NCI-H69 (cell line): ENCODE measurements at regions not wholly inside any gene's neighbourhood (a gene's known extent, or its start where the extent isn't known, plus 50 kb on each side); places are given as distances from the start of the nearest gene placed in this dataset.

Experiments used
- DNase-seq: peaks from one replicate; lab custom pipeline; 2025; lab: John Stamatoyannopoulos, UW

DNA sequence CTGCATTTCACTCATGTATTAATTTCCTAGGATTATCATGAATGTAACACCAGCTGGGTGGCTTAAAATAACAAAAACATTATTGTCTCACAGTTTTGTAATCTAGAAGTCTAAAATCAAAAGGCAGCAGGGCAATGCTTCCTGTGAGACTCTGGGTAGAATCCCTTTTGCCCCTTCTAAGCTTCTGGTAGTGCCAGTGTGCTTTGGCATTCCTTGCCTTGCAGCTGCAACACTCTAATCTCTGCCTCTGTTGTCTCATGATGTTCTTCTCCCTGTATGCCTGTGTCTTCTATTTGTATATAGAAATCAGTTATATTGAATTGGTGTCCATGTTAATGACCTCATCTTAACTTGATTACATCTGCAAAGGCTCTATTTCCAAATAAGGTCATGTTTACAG is 1117.3 kb downstream of the PCDH18 start:
- no peak for DNase-seq

DNA sequence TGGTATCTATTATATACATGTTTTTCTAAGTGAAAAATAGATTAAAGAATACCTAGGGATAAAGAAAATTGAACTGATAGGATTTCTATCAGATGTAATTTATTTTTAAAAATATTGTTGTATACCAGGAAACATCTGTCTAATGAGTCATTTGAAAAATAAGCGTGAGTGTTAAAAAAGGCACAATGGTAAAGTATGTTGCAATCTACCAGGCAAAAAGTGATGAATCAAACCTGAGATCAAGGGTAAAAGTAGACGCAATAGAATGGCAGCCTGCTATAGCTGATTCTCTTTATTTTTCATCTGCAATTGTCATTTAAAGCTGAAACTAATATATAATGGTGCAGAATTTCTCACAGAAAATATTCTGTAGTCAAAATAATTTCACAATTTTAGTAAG is 1119.6 kb downstream of the PCDH18 start:
- DNase-seq = no peak

DNA sequence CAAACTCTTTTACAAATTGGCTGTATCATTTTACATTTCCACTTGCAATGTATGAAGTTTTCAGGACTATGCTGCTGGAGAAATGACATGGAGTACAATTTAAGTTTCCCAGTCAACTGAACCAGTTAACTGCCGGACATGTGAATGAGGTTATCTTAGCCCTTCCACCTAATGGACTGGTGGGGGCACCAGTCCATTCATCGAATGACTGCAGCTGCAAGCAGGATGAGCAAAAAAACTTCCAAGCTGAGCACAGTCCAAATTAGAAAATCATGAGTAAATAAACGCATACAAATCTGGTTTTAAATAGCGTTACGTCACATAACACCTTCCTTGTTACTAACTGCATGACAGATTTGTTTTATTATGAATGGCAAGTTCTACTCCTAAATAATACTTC is 1131.5 kb downstream of the PCDH18 start:
- peak; percentile 11 for DNase-seq

DNA sequence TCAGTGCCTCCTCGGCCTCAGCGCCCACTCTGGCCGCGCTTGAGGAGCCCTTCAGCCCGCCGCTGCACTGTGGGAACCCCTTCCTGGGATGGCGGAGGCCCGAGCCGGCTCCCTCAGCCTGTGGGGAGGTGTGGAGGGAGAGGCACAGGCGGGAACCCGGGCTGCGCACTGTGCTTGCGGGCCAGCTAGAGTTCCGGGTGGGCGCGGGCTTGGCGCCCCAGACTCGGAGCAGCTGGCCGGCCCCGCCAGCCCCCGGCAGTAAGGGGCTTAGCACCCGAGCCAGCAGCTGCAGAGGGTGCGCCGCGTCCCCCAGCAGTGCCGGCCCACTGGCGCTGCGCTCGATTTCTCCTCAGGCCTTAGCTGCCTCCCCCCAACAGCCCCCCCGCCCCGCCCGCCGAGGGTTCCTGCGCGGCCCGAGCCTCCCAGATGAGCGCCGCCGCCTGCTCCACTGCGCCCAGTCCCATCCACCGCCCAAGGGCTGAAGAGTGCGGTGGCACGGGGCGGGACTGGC is 1137.0 kb downstream of the PCDH18 start:
- no peak for DNase-seq

DNA sequence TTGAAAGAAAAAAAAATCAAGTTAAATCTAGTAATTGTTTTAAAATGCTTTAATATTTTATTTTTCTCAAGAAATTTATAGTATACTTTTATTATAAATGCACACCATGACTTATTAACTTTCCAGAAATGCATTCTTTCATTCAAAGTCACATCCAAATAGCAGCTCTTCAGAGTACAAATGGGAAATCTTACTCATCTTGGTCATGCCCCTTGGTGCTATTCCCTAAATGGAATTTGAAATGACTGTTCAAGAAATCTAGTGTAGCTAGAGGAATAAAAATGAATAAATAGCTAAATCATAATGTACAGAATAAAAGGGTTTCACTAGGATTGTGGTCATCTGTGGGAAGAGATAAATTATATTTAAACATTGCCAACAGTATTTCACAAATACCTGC is 1139.7 kb downstream of the PCDH18 start:
- DNase-seq = no peak

DNA sequence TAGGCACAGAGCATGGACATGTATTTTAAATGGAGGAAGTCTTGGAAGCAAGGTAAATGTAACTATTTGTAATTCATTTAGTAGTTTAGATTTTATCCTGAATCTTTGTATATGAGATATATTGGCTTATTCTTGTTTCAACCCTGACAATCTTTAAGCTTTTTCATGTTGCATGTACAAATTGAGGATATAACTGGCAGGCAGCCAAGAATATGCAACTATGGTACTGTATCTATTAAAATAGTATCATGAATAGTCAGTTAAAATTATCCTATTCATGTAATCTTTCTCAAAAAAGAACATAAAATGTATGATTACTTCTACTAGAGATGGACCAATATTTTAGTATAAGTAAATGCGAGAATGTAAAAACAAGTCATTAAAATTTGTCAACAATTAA is 1141.5 kb downstream of the PCDH18 start:
- DNase-seq = peak; percentile 7

DNA sequence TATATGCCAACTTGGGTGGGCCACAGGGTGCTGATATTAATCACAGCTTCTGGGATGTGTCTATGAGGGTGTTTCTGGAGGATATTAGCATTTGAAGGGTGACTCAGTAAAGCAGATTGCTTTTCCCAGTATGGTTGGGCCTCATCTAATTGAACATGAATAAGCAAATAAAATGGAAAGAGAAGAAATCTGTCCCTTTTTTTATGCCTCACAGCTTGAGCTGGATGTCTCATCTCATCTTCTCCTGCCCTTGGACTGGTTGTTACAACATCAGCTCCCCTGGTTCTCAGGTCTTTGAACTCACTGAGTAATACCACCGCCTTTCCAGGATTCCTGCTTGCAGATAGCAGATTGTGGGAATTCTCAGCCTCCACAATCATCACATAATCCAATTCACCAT is 1149.2 kb downstream of the PCDH18 start:
- peak; percentile 5 for DNase-seq

DNA sequence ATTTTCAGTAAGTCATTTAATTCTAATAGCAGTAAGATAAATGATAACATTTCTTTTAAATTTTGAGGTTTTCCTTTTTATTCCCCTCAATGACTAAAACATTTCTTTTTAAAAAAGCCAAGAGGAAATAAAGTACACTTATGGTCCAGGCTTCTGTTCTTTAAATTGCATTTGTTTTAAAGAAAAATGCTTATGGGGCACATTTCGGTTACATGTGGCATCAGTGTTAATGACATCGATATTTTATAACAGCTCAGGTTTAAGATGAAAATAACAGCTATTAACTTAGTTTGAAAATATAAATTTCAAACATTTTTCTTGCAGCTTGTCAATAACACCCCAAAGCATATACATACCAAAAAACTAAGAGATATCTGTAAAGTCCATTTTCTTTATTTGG is 1161.1 kb downstream of the PCDH18 start:
- no peak for DNase-seq

DNA sequence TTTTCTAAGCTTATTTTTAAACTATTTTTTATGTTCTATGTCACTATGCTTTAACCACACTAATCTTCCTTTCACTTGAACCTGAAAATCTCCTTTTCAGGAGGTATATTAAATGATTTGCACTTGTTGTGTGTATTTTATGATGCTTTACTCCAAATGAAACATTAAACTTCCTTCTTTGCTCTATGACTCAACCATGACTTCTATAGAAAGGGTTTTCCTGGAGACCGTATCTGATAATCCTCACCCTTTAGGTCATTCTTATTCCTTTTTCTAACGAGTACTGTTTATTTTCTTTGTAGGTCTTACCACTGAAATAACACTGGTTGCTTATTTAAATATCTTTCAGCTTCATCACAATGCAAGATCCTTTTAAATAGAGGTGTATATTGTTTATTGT is 1163.2 kb downstream of the PCDH18 start:
- peak; percentile 4 for DNase-seq

DNA sequence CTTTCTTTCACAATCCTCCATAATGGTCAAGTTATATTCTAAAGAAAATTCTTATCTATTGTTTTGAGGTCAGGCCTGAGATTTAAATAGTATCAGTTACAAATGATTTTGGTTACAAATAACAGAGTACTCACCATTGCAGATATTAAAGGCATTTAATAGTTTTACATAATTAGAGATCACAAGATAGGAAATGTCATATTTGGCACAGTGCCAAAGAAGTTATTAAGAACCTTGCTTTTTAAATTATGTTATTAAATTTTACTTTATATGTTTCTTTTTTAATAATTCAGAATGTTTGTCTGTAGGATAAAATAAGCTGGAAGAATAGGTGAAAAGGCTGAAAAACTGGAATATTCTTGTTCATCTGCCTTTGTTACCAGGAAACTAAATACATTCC is 1174.7 kb downstream of the PCDH18 start:
- DNase-seq = no peak

DNA sequence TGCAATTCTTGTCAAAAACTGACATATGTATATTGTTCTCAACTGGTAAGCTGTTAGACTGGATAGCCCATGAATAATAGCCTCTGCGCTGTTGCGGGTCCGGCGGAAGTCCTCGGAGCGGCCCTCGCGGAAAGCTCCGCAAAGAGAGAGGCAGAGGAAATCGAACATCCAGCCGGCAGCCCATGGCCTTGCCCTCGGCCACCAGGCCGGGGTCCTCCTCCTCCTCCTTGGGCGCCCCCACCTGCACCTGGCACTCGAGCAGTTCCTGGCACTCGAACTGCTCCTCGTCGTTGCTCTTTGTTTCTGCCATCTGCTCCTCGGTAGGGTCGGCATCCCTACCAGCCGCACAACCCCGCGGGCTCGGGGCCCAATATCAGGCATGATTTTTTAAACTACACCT is 1176.3 kb downstream of the PCDH18 start:
- DNase-seq = no peak

DNA sequence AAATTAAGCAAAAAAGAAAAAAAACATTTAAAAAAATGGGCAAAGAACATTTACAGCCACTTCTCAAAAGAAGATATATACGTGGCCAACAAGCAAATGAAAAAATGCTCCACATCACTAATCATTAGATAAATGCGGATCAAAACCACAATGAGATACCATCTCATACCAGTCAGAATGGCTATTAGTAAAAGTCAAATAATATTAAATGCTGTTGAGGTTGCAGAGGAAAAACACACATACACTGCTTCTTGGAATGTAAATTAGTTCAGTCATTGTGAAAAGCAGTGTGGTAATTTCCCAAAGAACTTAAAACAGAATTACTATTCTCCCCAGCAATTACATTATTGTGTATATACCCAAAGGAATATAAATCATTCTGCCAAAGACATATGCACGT is 1189.0 kb downstream of the PCDH18 start:
- no peak for DNase-seq

DNA sequence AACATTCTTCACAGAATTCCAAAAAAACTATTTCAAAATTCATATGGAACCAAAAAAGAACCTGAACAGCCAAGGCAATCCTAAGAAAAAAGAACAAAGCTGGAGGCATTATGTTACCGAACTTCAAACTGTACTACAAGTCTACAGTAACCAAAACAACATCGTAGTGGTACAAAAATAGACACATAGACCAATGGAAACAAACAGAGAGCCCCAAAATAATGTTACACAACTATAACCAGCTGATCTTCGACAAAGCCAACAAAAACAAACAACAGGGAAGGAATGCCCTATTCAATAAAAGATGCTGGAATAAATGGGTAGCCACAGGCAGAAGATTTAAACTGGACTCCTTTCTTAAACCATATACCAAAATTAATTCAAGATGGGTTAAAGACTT is 1189.6 kb downstream of the PCDH18 start:
- DNase-seq = no peak

DNA sequence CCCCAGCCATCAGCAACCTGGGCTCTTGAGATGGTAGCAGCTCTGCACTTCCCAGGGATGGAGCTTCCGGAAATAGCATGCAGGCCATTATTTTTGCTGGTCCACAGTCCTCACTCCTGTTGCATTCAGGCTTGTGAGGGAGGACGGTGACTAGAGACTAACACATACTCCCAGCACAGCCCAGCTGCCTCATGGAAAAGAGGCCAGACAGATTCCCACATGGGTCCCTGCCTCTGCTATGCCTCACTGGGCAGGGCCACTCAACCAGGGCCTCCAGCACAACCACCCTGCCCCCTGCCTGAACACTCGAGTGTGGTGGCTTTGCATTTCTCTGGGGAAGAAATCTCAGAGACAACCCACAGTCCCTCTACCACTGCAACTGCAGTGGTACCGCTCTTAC is 1195.1 kb downstream of the PCDH18 start:
- DNase-seq = no peak

DNA sequence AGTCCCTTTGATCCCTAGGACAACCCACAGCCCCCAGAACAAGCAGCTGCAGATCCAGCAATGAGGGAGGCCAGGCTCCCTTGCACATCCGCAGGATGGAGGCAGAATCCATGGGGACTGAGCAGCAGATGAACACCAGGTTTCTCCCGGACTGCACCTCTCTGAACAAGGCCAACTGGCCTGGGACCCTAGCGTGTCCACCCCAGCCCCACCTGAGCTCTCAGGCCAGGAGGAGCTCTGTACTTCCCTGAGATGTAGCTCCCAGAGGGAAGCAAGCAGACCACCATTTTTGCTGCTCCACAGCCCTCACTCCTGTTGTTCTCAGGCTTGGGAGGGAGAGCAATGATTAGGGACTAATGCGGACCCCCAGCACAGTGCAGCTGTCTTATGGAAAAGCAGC is 1195.8 kb downstream of the PCDH18 start:
- no peak for DNase-seq

DNA sequence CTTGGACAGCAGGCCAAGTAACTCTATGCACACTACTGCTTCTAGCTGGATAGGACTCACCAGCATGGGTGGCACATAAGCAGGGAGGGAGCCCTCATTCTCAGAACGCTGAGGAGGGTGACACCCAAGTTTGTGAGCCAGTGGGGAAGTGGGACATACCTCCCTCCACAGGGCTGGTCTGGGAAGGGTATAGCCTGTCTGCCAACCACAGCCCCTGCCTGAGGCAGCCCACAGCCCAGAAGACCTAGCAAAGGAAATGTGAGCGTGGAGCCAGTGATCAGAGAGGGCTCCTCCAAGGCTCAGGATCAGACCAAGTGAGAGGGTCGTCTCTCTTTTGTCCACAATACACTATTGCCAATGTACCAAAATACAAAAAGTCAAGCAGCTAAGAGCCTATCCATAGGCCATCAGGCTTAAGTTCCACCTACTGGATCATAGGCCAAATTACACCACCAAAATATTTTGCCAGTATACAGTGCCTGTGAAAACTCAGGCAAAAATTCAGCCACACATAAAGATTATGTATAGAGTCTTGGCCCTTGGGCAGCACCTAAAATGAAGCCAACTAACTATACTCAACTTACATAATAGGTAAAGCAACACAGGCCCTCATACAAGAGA is 1203.1 kb downstream of the PCDH18 start:
- DNase-seq = peak; percentile 6

DNA sequence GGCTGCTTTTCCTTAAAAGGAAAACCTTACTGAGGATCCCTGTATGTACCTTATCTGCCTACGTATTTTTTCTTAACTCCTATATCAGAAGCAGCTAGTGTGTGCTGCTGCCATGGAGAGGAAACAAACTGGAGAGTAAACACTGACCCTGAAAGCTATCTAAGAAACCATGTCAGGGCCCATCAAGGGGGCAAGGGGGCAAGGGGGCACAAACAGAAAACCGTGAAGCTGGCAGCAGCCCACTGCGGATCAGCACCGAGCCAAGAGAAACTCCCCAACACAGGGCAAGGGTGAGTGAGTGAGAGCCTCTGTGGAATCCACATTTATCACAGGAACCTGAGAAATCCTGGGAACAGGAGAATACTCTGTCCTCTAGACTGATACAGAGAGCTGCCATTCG is 1204.2 kb downstream of the PCDH18 start:
- no peak for DNase-seq

DNA sequence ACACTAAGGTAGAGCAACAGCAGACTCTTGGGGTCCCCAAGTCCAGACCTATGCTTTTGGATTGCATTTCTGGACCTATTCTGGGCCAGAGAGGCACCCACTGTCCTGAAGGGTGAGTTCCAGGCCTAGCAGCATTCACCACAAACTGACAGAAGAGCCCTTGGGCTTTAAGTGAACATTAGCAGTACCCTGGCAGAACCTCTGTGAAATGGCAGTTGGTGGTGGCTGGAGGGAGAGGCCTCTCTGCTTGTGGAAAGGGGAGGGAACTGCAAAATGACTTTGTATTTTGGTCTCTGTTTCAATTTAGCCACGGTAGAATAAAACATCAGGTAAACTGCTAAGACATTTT is 1211.9 kb downstream of the PCDH18 start:
- DNase-seq = no peak

DNA sequence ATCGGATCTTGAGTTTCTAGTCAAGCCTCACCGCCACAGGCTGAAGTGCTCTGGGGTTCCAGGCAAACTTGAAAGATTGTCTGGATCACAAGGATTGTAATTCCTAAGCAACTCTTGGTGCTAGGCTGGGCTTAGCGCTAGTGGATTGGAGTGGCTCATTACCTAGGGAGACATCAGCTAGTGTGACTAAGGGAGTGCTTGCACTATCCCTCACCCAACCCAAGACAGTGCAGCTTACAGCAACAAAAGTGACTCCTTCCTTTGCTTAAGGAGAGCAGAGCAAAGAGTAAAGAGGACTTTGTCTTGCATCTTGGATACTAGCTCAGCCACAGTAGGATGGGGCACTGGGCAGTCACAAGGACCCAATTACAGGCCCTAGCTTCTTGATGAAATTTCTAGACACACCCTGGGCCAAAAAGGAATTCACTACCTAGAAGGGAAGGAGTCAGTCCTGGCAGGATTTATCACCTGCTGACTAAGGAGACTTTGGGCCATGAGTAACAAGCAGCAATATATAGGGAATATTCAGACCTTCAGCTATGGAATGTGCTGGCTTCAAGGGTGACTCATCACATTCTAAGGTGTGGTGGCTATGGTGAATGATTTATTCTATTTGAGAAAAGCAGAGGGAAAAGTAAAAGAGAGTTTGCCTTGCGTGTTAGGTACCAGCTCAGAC is 1212.4 kb downstream of the PCDH18 start:
- no peak for DNase-seq

DNA sequence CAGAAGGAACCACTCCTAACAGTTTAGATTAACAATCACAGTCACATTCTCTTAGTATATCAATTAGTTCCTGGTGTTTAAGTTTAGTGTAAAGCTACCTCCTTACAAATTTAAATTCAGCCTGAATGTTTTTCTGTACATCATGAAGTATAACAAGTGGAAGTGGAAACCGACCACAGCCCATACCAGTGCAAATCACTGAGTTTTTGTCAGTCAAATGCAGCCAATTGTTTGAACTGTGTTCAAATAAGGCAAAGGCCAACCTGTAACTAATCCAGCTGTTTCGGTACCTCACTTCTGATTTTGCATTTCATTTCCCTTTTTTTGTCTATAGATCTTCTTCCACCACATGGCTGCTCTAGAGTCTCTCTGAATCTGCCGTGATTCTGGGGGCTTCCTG is 1215.3 kb downstream of the PCDH18 start:
- no peak for DNase-seq

DNA sequence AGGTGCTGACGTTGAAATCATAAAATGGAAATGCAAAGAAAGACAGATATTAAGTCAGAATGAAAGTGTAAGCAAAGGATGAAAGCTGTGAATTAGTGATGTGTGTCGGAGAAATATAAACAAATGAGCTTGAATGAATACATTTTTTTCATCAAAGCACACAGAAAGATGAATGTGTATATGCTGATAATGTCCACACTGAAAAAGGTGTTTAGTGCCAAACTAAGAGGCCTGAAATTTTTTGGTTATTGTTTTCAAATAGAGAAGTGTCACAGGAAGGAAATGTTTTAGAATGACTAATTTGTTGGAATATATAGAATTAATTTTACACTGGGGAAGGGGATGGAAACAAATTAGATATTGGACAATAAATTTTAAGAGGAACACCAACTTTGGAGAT is 1217.6 kb downstream of the PCDH18 start:
- DNase-seq = no peak

DNA sequence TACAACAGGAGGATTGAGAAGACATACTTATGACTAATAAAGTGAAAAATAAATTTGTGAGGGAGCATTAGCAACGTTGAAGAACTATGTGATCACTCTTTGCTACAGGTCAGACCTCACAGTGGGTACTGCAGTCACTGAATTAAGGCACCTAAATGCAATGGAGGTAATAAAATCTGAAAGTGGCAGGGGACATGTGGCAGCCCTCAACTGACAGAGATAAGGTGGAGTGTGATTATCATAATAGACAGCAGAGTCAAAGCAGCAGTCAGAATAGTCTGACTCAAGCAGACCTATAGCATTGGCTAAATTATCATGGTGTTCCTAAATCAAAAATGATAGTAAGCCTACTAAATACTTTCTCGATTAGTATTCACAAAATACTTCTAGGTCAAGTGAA is 1220.5 kb downstream of the PCDH18 start:
- DNase-seq = no peak

DNA sequence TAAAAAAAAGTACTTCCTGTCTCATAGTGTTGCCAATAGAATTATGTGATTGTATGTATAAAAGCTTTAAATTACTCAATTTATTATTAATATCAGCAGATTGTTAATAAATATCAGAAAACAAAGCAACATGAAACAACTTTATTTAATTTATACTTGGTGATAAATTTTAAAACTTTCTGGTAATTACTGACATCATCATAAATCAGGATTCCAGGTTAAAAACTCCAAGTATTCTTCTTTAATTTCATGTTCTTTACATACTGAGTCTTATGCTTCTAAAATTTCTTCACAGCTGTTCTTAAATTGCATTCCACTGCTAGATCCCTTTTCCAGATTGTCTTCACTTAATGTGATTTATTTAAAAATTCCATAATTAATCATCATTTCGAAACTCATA is 1224.5 kb downstream of the PCDH18 start:
- no peak for DNase-seq

DNA sequence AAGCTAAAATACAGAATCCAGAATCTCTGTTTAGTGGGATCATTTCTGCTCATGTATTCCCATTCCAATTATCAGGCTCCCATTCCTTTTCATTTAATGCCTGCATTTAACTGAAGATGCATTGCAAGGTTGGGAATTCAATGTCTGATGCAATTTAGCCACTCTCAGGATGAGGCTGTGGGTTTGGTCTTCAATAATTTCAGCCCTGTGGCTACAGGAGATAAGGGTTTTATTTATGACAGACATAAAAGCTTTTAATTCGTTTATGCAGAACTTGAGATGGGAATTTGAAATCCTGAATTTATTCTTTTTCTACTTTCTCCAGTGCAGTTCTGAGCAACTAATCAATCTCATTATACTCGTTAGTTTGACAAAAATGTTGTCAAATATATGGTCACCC is 1225.9 kb downstream of the PCDH18 start:
- no peak for DNase-seq
